Keratinocyte (primary cell): ENCODE measurements at regions not wholly inside any gene's neighbourhood (a gene's known extent, or its start where the extent isn't known, plus 50 kb on each side); places are given as distances from the start of the nearest gene placed in this dataset.
"Not testable (repeated sequence)": the region's sequence is repeated elsewhere in the genome, so short reads cannot be mapped to it uniquely, and the experiment has no call there.

Source experiments
- DNase-seq: peaks from one replicate; pipeline ENCODE4 v3.0.0-alpha.2; 2011; ENCODE audit warnings: low read depth, missing footprints, low spot score
- FAIRE-seq: peaks from 2 replicates; lab custom pipeline; 2011; peaks lifted over from hg19 to GRCh38; lab: Jason Lieb, UNC
- H2AFZ ChIP-seq: 2 replicates; pipeline ENCODE4 v1.6.0; 2012; ENCODE audit warnings: low read length, control low read depth, inconsistent platforms; ENCODE audit not compliant: control insufficient read depth
- H3K27ac ChIP-seq: 2 replicates; pipeline ENCODE4 v1.5.1; 2011; ENCODE audit warnings: low read length; ENCODE audit not compliant: control insufficient read depth, insufficient read depth
- H3K27me3 ChIP-seq: 3 replicates; pipeline ENCODE4 v1.6.0; 2011; ENCODE audit warnings: low read length; ENCODE audit not compliant: control insufficient read depth, insufficient read depth; ENCODE audit errors: extremely low read depth
- H3K36me3 ChIP-seq, 2 experiments: 2 replicates in 1 of 2; 3 replicates in 1 of 2; pipeline ENCODE4 v1.5.1; 2011; ENCODE audit warnings: low read length in 2 of 2, mild to moderate bottlenecking in 1 of 2; ENCODE audit not compliant: control insufficient read depth in 2 of 2, insufficient read depth in 2 of 2; ENCODE audit errors: extremely low read depth in 1 of 2
- H3K4me1 ChIP-seq: 3 replicates; pipeline ENCODE4 v1.5.1; 2011; ENCODE audit warnings: low read length; ENCODE audit not compliant: control insufficient read depth, insufficient read depth; ENCODE audit errors: extremely low read depth
- H3K4me2 ChIP-seq: 3 replicates; pipeline ENCODE4 v1.6.0; 2011; ENCODE audit warnings: low read depth, low read length; ENCODE audit not compliant: control insufficient read depth, insufficient read depth; ENCODE audit errors: extremely low read depth
- H3K4me3 ChIP-seq, 3 experiments: fragments of 200-600 bp in 1 of 3; sonication (generic) in 1 of 3; 2 replicates in 2 of 3; 3 replicates in 1 of 3; pipeline ENCODE4 v1.5.1; 2011 to 2016; ENCODE audit warnings: low read length in 3 of 3, mild to moderate bottlenecking in 3 of 3, control low read depth in 2 of 3, inconsistent platforms in 1 of 3, low read depth in 1 of 3, mixed read lengths in 1 of 3, mixed run types in 1 of 3, moderate library complexity in 1 of 3; ENCODE audit not compliant: control insufficient read depth in 2 of 3, insufficient read depth in 2 of 3; ENCODE audit errors: extremely low read depth in 1 of 3
- H3K79me2 ChIP-seq: 2 replicates; pipeline ENCODE4 v1.6.0; 2012; ENCODE audit warnings: low read length; ENCODE audit not compliant: control insufficient read depth, insufficient read depth
- H3K9ac ChIP-seq: 3 replicates; pipeline ENCODE4 v1.6.0; 2011; ENCODE audit warnings: low read length; ENCODE audit not compliant: control insufficient read depth, insufficient read depth; ENCODE audit errors: extremely low read depth
- H3K9me1 ChIP-seq: 3 replicates; pipeline ENCODE4 v1.6.0; 2011; ENCODE audit warnings: low read length; ENCODE audit not compliant: control insufficient read depth, insufficient read depth; ENCODE audit errors: extremely low read depth
- H3K9me3 ChIP-seq: 2 replicates; pipeline ENCODE4 v1.5.1; 2012; ENCODE audit warnings: low read depth, low read length; ENCODE audit not compliant: control insufficient read depth
- H4K20me1 ChIP-seq: 3 replicates; pipeline ENCODE4 v1.6.0; 2011; ENCODE audit warnings: low read length; ENCODE audit not compliant: control insufficient read depth, insufficient read depth; ENCODE audit errors: extremely low read depth
- dilution Hi-C: fragments of 300-500 bp; cut with MboI; formaldehyde crosslinking; loops from one replicate; pipeline ENCODE4 v1.7.0; 2020; ENCODE audit warnings: low sequenced_read_pairs; ENCODE audit not compliant: extremely low pct_ligation_motif_present

GRCh38 chr9:63354219-63354618 lies 1930.8 kb downstream of the FOXD4L5 start:
- H3K4me1 ChIP-seq, H4K20me1 ChIP-seq, dilution Hi-C loops, H3K9me1 ChIP-seq, H3K4me2 ChIP-seq, H3K27ac ChIP-seq, H2AFZ ChIP-seq, DNase-seq, H3K4me3 ChIP-seq, H3K9me3 ChIP-seq, H3K79me2 ChIP-seq, H3K9ac ChIP-seq, H3K36me3 ChIP-seq, FAIRE-seq, H3K27me3 ChIP-seq: not testable (repeated sequence)

GRCh38 chr9:63347347-63347746 lies 1937.7 kb downstream of the FOXD4L5 start:
- H3K9me1 ChIP-seq, H3K4me1 ChIP-seq, H3K4me3 ChIP-seq, H3K9me3 ChIP-seq, DNase-seq, H3K9ac ChIP-seq, H3K27ac ChIP-seq, H3K27me3 ChIP-seq, H4K20me1 ChIP-seq, H3K36me3 ChIP-seq, dilution Hi-C loops, H2AFZ ChIP-seq, H3K79me2 ChIP-seq, H3K4me2 ChIP-seq, FAIRE-seq: not testable (repeated sequence)

DNA sequence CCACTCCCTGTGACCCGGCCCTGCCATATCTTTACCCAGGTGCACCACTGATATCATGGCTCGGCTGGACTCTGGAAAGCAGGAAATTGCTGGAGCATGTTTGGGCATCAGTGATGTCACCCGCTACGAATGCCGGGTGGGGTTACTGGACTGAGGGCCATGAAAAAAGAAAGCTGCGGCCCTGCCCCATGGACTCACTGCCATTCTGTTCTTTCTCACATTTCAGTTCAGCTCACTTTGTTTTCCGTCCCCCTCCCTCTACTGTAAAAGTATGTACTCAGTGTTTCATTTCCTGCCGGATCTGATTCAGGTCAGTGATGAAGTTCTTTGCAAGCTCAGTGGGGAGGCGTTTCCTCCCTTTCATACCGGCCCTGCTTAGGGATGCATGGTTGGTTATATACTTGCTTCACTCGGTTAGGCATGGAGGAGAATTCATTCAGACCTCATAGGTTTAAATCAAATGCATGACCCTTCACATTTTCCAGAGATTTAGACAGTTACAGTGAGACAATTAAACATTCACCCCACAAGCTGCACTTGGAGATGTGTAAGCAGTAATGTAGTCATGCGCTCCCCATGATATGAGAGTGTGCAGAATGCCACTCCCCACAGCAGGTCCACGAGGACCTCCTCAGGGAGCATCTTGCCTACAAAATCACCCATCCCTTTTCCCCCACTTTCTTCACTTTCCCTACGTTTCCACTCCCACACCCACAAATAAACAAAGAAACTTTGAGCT lies 1938.5 kb downstream of the FOXD4L5 start:
- FAIRE-seq, H3K4me1 ChIP-seq, H3K36me3 ChIP-seq, H3K9me3 ChIP-seq, H3K9ac ChIP-seq, H3K4me3 ChIP-seq, H4K20me1 ChIP-seq, H2AFZ ChIP-seq, H3K79me2 ChIP-seq, H3K27ac ChIP-seq, H3K9me1 ChIP-seq, DNase-seq, H3K27me3 ChIP-seq, H3K4me2 ChIP-seq, dilution Hi-C loops: not testable (repeated sequence)

DNA sequence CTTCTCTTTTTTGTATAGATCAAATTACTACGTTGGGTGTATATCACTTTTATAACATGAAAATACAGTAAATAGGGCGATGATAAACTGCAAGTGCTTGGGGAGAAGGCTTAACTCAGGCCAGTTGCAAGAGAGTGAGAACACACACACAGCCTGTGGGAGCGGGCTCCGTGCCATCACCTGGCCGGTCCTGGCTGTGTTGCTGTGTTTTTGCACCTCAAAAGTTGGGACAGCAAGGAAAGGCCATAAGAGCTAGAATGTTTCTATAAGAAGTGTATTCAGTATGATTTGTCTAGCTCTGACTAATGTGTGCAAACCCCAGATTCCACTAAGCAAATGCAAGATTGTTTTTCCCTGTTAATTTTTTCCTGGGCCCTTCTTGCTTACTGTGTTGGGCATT lies 1940.6 kb downstream of the FOXD4L5 start:
- H3K27ac ChIP-seq, H3K9ac ChIP-seq, H3K9me1 ChIP-seq, H4K20me1 ChIP-seq, H3K79me2 ChIP-seq, FAIRE-seq, DNase-seq, H3K4me2 ChIP-seq, H3K4me1 ChIP-seq, H3K9me3 ChIP-seq, H3K27me3 ChIP-seq, H2AFZ ChIP-seq, H3K4me3 ChIP-seq, dilution Hi-C loops, H3K36me3 ChIP-seq: not testable (repeated sequence)

DNA sequence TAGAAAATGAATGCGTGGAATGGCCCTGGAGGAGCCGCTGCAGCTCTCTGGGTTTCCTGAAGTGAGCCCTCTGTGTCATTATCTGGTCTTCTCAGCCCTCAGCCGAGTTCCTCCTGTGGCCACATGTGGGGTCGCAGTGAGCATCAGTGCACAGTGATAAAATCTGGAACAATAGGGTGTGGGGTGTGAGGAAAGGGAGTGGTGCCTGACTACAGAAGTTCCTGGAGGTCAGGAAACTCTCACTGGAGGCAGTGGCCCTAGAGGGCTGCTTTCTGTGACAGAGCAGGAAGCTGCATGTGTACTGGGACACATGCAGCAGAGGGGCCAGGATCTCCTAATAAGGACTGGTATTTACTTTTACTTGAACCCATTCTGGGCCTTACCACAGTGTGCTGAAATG lies 1942.5 kb downstream of the FOXD4L5 start:
- DNase-seq, H3K36me3 ChIP-seq, dilution Hi-C loops, H3K9me3 ChIP-seq, H3K9ac ChIP-seq, H3K9me1 ChIP-seq, H3K4me3 ChIP-seq, H4K20me1 ChIP-seq, FAIRE-seq, H3K27ac ChIP-seq, H3K27me3 ChIP-seq, H2AFZ ChIP-seq, H3K4me2 ChIP-seq, H3K4me1 ChIP-seq, H3K79me2 ChIP-seq: not testable (repeated sequence)
